Adipocyte (in vitro differentiated cells): ENCODE measurements at regions not wholly inside any gene's neighbourhood (a gene's known extent, or its start where the extent isn't known, plus 50 kb on each side); places are given as distances from the start of the nearest gene placed in this dataset.

ENCODE experiments used
- DNase-seq: peaks from one replicate; pipeline ENCODE4 v3.0.0-alpha.2; 2015; ENCODE audit warnings: low read depth
- H3K27me3 ChIP-seq: replicated peaks from 2 replicates; pipeline ENCODE4 v1.7.0; 2013; ENCODE audit warnings: mild to moderate bottlenecking, low read length, moderate library complexity; ENCODE audit not compliant: control insufficient read depth, insufficient read depth
- H3K36me3 ChIP-seq: 2 replicates; pipeline ENCODE4 v1.7.0; 2013; ENCODE audit warnings: low read length, mild to moderate bottlenecking, moderate library complexity; ENCODE audit not compliant: control insufficient read depth, insufficient read depth, severe bottlenecking
- H3K4me1 ChIP-seq: 2 replicates; pipeline ENCODE4 v1.7.0; 2013; ENCODE audit warnings: mild to moderate bottlenecking, low read length, moderate library complexity; ENCODE audit not compliant: control insufficient read depth, insufficient read depth
- H3K4me3 ChIP-seq: 2 replicates; pipeline ENCODE4 v1.7.0; 2013; ENCODE audit warnings: mild to moderate bottlenecking, low read length, moderate library complexity
- H3K9ac ChIP-seq: 2 replicates; pipeline ENCODE4 v1.7.0; 2013; ENCODE audit warnings: mild to moderate bottlenecking, low read length, moderate library complexity
- H3K9me3 ChIP-seq: 2 replicates; pipeline ENCODE4 v1.7.0; 2013; ENCODE audit warnings: mild to moderate bottlenecking, low read length, moderate library complexity; ENCODE audit not compliant: control insufficient read depth

- no peak overlapping the region for H3K9ac ChIP-seq
- H3K27me3 ChIP-seq: no peaks in the 10 kb centered on the region
- no peak overlapping the region for H3K4me3 ChIP-seq
- no peaks in the 10 kb centered on the region for H3K4me1 ChIP-seq
- H3K9me3 ChIP-seq: no peaks in the 10 kb centered on the region
- H3K36me3 ChIP-seq: no peaks in the 10 kb centered on the region
- no peak for DNase-seq
Observed at GRCh38 chr4:79023799-79024770, 84.8 kb upstream of the PAQR3 start.

- Histone ChIP-seq H3K36me3 (no peaks in the 10 kb centered on the region), H3K9me3 (no peaks in the 10 kb centered on the region), H3K4me3 (no peak overlapping the region), H3K4me1 (no peaks in the 10 kb centered on the region), H3K27me3 (no peaks in the 10 kb centered on the region), H3K9ac (no peak overlapping the region)
- no peak for DNase-seq
Observed at GRCh38 chr4:79022529-79022928, 83.3 kb upstream of the PAQR3 start.

- Histone ChIP-seq H3K27me3 (no peaks in the 10 kb centered on the region), H3K9ac (no peak overlapping the region), H3K4me3 (no peak overlapping the region), H3K36me3 (no peaks in the 10 kb centered on the region), H3K9me3 (no peaks in the 10 kb centered on the region), H3K4me1 (no peaks in the 10 kb centered on the region)
- no peak for DNase-seq
Observed at GRCh38 chr4:79017481-79017880, 78.2 kb upstream of the PAQR3 start.

- no peak for DNase-seq
- Histone ChIP-seq H3K36me3 (no peaks in the 10 kb centered on the region), H3K4me3 (no peak overlapping the region), H3K9me3 (no peaks in the 10 kb centered on the region), H3K27me3 (no peaks in the 10 kb centered on the region), H3K4me1 (no peaks in the 10 kb centered on the region), H3K9ac (no peak overlapping the region)
Observed at GRCh38 chr4:79016878-79017277, 77.6 kb upstream of the PAQR3 start.

- no peaks in the 10 kb centered on the region for H3K4me1 ChIP-seq
- H3K9ac ChIP-seq: no peak overlapping the region
- no peak for DNase-seq
- H3K36me3 ChIP-seq: no peaks in the 10 kb centered on the region
- no peaks in the 10 kb centered on the region for H3K27me3 ChIP-seq
- no peak overlapping the region for H3K4me3 ChIP-seq
- H3K9me3 ChIP-seq: no peaks in the 10 kb centered on the region
Observed at GRCh38 chr4:79015411-79015810, 76.2 kb upstream of the PAQR3 start.

- Histone ChIP-seq H3K27me3 (no peaks in the 10 kb centered on the region), H3K4me3 (no peak overlapping the region), H3K9ac (no peak overlapping the region), H3K4me1 (no peaks in the 10 kb centered on the region), H3K36me3 (no peaks in the 10 kb centered on the region), H3K9me3 (no peaks in the 10 kb centered on the region)
- no peak for DNase-seq
Observed at GRCh38 chr4:79014230-79014629, 75.0 kb upstream of the PAQR3 start.

GRCh38 chr4:79013756-79014155 is 74.5 kb upstream of the PAQR3 start:
- H3K4me3 ChIP-seq: no peak overlapping the region
- H3K36me3 ChIP-seq: no peaks in the 10 kb centered on the region
- no peaks in the 10 kb centered on the region for H3K4me1 ChIP-seq
- no peaks in the 10 kb centered on the region for H3K27me3 ChIP-seq
- H3K9ac ChIP-seq: no peak overlapping the region
- DNase-seq: no peak
- no peaks in the 10 kb centered on the region for H3K9me3 ChIP-seq

- H3K4me1 ChIP-seq: no peaks in the 10 kb centered on the region
- H3K27me3 ChIP-seq: peaks cover 5% of the 10 kb centered on the region
- H3K9ac ChIP-seq: no peak overlapping the region
- H3K36me3 ChIP-seq: no peaks in the 10 kb centered on the region
- no peak for DNase-seq
- H3K9me3 ChIP-seq: no peaks in the 10 kb centered on the region
- no peak overlapping the region for H3K4me3 ChIP-seq
Observed at GRCh38 chr4:78990938-78991810, 51.9 kb upstream of the PAQR3 start.

GRCh38 chr4:78989697-78990270 is 50.5 kb upstream of the PAQR3 start:
- H3K9ac ChIP-seq: no peak overlapping the region
- no peaks in the 10 kb centered on the region for H3K4me1 ChIP-seq
- H3K36me3 ChIP-seq: no peaks in the 10 kb centered on the region
- no peak overlapping the region for H3K4me3 ChIP-seq
- no peaks in the 10 kb centered on the region for H3K9me3 ChIP-seq
- peaks cover 5% of the 10 kb centered on the region for H3K27me3 ChIP-seq
- no peak for DNase-seq
